ENCODE measurements at regions not wholly inside any gene's neighbourhood (a gene's known extent, or its start where the extent isn't known, plus 50 kb on each side); places are given as distances from the start of the nearest gene placed in this dataset.

DNA sequence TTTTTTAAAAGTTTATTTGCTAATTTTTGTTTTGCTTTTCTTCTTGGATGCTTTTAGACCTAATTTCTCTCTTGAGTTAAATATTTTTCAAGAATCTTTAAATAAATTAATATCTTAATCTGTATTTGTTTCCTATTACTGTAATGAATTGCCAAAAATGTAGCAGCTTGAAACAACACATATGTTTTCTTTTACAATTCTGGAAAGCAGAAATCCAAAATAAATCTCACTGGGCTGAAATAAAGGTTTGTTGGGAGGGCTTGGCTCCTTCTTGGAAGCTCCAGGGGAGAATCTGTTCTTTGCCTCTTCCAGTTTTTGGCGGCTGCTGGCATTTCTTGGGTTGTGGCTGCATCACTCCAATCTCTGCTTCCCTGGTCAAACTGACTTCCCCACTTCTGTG lies 658.1 kb upstream of the ARRDC3 start:
- TF ChIP-seq, protein P1, sequence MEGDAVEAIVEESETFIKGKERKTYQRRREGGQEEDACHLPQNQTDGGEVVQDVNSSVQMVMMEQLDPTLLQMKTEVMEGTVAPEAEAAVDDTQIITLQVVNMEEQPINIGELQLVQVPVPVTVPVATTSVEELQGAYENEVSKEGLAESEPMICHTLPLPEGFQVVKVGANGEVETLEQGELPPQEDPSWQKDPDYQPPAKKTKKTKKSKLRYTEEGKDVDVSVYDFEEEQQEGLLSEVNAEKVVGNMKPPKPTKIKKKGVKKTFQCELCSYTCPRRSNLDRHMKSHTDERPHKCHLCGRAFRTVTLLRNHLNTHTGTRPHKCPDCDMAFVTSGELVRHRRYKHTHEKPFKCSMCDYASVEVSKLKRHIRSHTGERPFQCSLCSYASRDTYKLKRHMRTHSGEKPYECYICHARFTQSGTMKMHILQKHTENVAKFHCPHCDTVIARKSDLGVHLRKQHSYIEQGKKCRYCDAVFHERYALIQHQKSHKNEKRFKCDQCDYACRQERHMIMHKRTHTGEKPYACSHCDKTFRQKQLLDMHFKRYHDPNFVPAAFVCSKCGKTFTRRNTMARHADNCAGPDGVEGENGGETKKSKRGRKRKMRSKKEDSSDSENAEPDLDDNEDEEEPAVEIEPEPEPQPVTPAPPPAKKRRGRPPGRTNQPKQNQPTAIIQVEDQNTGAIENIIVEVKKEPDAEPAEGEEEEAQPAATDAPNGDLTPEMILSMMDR (IDR thresholded peaks at IDR 0.05 in 8 of 11, conservative IDR thresholded peaks at IDR 0.05 in 3 of 11), result no peak
- TF ChIP-seq POLR2A (IDR thresholded peaks at IDR 0.05), result no peak

Data from spleen (tissue), 7 donors.